ENCODE measurements at regions not wholly inside any gene's neighbourhood (a gene's known extent, or its start where the extent isn't known, plus 50 kb on each side); places are given as distances from the start of the nearest gene placed in this dataset.
A peak's percentile ranks its signal among the peaks of the same experiment; 100 is the strongest.

GRCh38 chr20:4383961-4384360, 134.9 kb upstream of the ADRA1D start:
- FAIRE-seq, result no peak

GRCh38 chr20:4375881-4376280, 126.8 kb upstream of the ADRA1D start:
- Histone ChIP-seq H3K27ac (no peak overlapping the region), H3K4me2 (no peak overlapping the region), H3K9me3 (no peaks in the 10 kb centered on the region), H3K4me1 (no peaks in the 10 kb centered on the region), H3K4me3 (no peak overlapping the region)
- TF ChIP-seq, protein P1, sequence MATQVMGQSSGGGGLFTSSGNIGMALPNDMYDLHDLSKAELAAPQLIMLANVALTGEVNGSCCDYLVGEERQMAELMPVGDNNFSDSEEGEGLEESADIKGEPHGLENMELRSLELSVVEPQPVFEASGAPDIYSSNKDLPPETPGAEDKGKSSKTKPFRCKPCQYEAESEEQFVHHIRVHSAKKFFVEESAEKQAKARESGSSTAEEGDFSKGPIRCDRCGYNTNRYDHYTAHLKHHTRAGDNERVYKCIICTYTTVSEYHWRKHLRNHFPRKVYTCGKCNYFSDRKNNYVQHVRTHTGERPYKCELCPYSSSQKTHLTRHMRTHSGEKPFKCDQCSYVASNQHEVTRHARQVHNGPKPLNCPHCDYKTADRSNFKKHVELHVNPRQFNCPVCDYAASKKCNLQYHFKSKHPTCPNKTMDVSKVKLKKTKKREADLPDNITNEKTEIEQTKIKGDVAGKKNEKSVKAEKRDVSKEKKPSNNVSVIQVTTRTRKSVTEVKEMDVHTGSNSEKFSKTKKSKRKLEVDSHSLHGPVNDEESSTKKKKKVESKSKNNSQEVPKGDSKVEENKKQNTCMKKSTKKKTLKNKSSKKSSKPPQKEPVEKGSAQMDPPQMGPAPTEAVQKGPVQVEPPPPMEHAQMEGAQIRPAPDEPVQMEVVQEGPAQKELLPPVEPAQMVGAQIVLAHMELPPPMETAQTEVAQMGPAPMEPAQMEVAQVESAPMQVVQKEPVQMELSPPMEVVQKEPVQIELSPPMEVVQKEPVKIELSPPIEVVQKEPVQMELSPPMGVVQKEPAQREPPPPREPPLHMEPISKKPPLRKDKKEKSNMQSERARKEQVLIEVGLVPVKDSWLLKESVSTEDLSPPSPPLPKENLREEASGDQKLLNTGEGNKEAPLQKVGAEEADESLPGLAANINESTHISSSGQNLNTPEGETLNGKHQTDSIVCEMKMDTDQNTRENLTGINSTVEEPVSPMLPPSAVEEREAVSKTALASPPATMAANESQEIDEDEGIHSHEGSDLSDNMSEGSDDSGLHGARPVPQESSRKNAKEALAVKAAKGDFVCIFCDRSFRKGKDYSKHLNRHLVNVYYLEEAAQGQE (IDR thresholded peaks at IDR 0.05), result no peak
- TF ChIP-seq, protein P2, sequence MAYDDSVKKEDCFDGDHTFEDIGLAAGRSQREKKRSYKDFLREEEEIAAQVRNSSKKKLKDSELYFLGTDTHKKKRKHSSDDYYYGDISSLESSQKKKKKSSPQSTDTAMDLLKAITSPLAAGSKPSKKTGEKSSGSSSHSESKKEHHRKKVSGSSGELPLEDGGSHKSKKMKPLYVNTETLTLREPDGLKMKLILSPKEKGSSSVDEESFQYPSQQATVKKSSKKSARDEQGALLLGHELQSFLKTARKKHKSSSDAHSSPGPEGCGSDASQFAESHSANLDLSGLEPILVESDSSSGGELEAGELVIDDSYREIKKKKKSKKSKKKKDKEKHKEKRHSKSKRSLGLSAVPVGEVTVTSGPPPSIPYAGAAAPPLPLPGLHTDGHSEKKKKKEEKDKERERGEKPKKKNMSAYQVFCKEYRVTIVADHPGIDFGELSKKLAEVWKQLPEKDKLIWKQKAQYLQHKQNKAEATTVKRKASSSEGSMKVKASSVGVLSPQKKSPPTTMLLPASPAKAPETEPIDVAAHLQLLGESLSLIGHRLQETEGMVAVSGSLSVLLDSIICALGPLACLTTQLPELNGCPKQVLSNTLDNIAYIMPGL (CRISPR knock-in tag; IDR thresholded peaks at IDR 0.05; ENCODE audit: borderline replicate concordance), result no peak
- TF ChIP-seq E2F6 (IDR thresholded peaks at IDR 0.05; ENCODE audit: borderline replicate concordance, low read depth) (no peak), HOXB5 (CRISPR knock-in tag; IDR thresholded peaks at IDR 0.05) (no peak), RCOR1 (IDR thresholded peaks at IDR 0.05; ENCODE audit: low read depth, low read length) (no peak), NR3C1 (IDR thresholded peaks at IDR 0.05) (no peak), KDM5A (IDR thresholded peaks at IDR 0.05) (no peak), ZNF302 (CRISPR knock-in tag; IDR thresholded peaks at IDR 0.05) (no peak), ZC3H11A (IDR thresholded peaks at IDR 0.05) (no peak), SREBF2 (IDR thresholded peaks at IDR 0.05) (no peak), MAZ (IDR thresholded peaks at IDR 0.05; ENCODE audit: borderline replicate concordance, low read depth, low read length) (no peak), ATOH8 (CRISPR knock-in tag; IDR thresholded peaks at IDR 0.05; ENCODE audit: low read depth) (no peak), EHF (CRISPR knock-in tag; IDR thresholded peaks at IDR 0.05) (no peak), TP53 (CRISPR knock-in tag; IDR thresholded peaks at IDR 0.05) (no peak), EP300 (IDR thresholded peaks at IDR 0.05) (no peak), POLR2AphosphoS2 (conservative IDR thresholded peaks at IDR 0.05; ENCODE audit: low read length) (no peak), MAFK (IDR thresholded peaks at IDR 0.05; ENCODE audit: partially characterized antibody) (no peak), MAX (IDR thresholded peaks at IDR 0.05) (no peak), RNF2 (IDR thresholded peaks at IDR 0.05; ENCODE audit: borderline replicate concordance, low read depth) (no peak)
- FAIRE-seq, result no peak
- no peak for DNase-seq (ENCODE audit: low read depth in 1 of 2, low spot score in 1 of 2)
- ATAC-seq, result no peak
- WGBS (ENCODE audit: missing lambda C conversion rate), result 65% methylated on average over 4 of the region's 4 CpGs
- ChIA-PET POLR2A (no interaction called here), CTCF (interaction anchor here (0.7 to 1.2 kb wide), 3 partner anchors 10 to 17 kb away, joined by 3 to 4 read pairs (median 3); no protein-coding TSS in a partner anchor)

More at GRCh38 chr20:4383961-4384360, 134.9 kb upstream of the ADRA1D start:
- Histone ChIP-seq H3K4me1 (peaks cover 7% of the 10 kb centered on the region; the same call in 2 of the 3 replicates), H3K9me3 (0 out of 3 replicates have a peak, but pooled peaks cover 3% of the 10 kb centered on the region), H3K4me3 (no peak overlapping the region), H3K4me2 (peak overlapping the region; percentile 4; the same call in 1 of the 3 replicates), H3K27ac (no peak overlapping the region)
- ATAC-seq (no peak), DNase-seq (ENCODE audit: low read depth in 1 of 2, low spot score in 1 of 2) (peak in 1 of 2 experiments; percentile 18)
- WGBS (ENCODE audit: missing lambda C conversion rate), result 17% methylated on average over 5 of the region's 5 CpGs
- ChIA-PET POLR2A (no interaction called here), CTCF (interaction anchor here (1.2 kb wide), 1 partner anchor 140 kb away, joined by 4 read pairs; no protein-coding TSS in a partner anchor)
- peak; percentile 42; the same call in 1 of the 2 replicates for TF ChIP-seq CBX8 (IDR thresholded peaks at IDR 0.05)
- no peak for TF ChIP-seq POLR2AphosphoS2 (conservative IDR thresholded peaks at IDR 0.05; ENCODE audit: low read length)

Data from A549 (cell line).